IPS-18a (cell line): ENCODE measurements at regions not wholly inside any gene's neighbourhood (a gene's known extent, or its start where the extent isn't known, plus 50 kb on each side); places are given as distances from the start of the nearest gene placed in this dataset.

Experiments
- H3K27ac ChIP-seq: one replicate; pipeline ENCODE4 v1.5.1; 2013; ENCODE audit warnings: low read length
- H3K27me3 ChIP-seq: one replicate; pipeline ENCODE4 v1.6.1; 2013; ENCODE audit warnings: mild to moderate bottlenecking, low read length; ENCODE audit not compliant: control insufficient read depth, insufficient read depth
- H3K36me3 ChIP-seq: one replicate; pipeline ENCODE4 v1.6.1; 2013; ENCODE audit warnings: low read depth, low read length; ENCODE audit not compliant: control insufficient read depth
- H3K4me1 ChIP-seq: one replicate; pipeline ENCODE4 v1.6.1; 2013; ENCODE audit warnings: low read depth, low read length; ENCODE audit not compliant: control insufficient read depth
- H3K4me3 ChIP-seq: one replicate; pipeline ENCODE4 v1.5.1; 2013; ENCODE audit warnings: low read length
- H3K9ac ChIP-seq: one replicate; pipeline ENCODE4 v1.6.1; 2013; ENCODE audit warnings: mild to moderate bottlenecking, low read length, moderate library complexity
- H3K9me3 ChIP-seq: one replicate; pipeline ENCODE4 v1.6.1; 2013; ENCODE audit warnings: low read depth, low read length; ENCODE audit not compliant: control insufficient read depth

GRCh38 chr20:11845340-11845739 is 72.4 kb upstream of the BTBD3 start:
- no peak overlapping the region for H3K9ac ChIP-seq
- H3K4me3 ChIP-seq: no peak overlapping the region
- no peaks in the 10 kb centered on the region for H3K36me3 ChIP-seq
- no peaks in the 10 kb centered on the region for H3K27me3 ChIP-seq
- no peaks in the 10 kb centered on the region for H3K9me3 ChIP-seq
- H3K4me1 ChIP-seq: peaks cover 8% of the 10 kb centered on the region
- H3K27ac ChIP-seq: no peak overlapping the region

- H3K9me3 ChIP-seq: no peaks in the 10 kb centered on the region
- H3K4me3 ChIP-seq: no peak overlapping the region
- no peak overlapping the region for H3K9ac ChIP-seq
- H3K27ac ChIP-seq: no peak overlapping the region
- H3K36me3 ChIP-seq: no peaks in the 10 kb centered on the region
- peaks cover 15% of the 10 kb centered on the region for H3K4me1 ChIP-seq
- H3K27me3 ChIP-seq: no peaks in the 10 kb centered on the region
Measured at GRCh38 chr20:11846131-11846530, 71.6 kb upstream of the BTBD3 start.

GRCh38 chr20:11847827-11848226 is 69.9 kb upstream of the BTBD3 start:
- no peaks in the 10 kb centered on the region for H3K9me3 ChIP-seq
- H3K9ac ChIP-seq: no peak overlapping the region
- peaks cover 15% of the 10 kb centered on the region for H3K4me1 ChIP-seq
- no peaks in the 10 kb centered on the region for H3K27me3 ChIP-seq
- no peak overlapping the region for H3K27ac ChIP-seq
- H3K4me3 ChIP-seq: no peak overlapping the region
- no peaks in the 10 kb centered on the region for H3K36me3 ChIP-seq

GRCh38 chr20:11849270-11849915 is 68.3 kb upstream of the BTBD3 start:
- Histone ChIP-seq H3K4me1 (peaks cover 15% of the 10 kb centered on the region), H3K4me3 (no peak overlapping the region), H3K9ac (no peak overlapping the region), H3K27me3 (no peaks in the 10 kb centered on the region), H3K36me3 (no peaks in the 10 kb centered on the region), H3K9me3 (no peaks in the 10 kb centered on the region), H3K27ac (no peak overlapping the region)

GRCh38 chr20:11849976-11850670 is 67.6 kb upstream of the BTBD3 start:
- Histone ChIP-seq H3K36me3 (no peaks in the 10 kb centered on the region), H3K9ac (no peak overlapping the region), H3K27ac (no peak overlapping the region), H3K9me3 (no peaks in the 10 kb centered on the region), H3K27me3 (no peaks in the 10 kb centered on the region), H3K4me3 (no peak overlapping the region), H3K4me1 (peaks cover 15% of the 10 kb centered on the region)

- H3K27me3 ChIP-seq: no peaks in the 10 kb centered on the region
- peaks cover 15% of the 10 kb centered on the region for H3K4me1 ChIP-seq
- H3K4me3 ChIP-seq: no peak overlapping the region
- H3K9ac ChIP-seq: no peak overlapping the region
- H3K36me3 ChIP-seq: no peaks in the 10 kb centered on the region
- H3K9me3 ChIP-seq: no peaks in the 10 kb centered on the region
- no peak overlapping the region for H3K27ac ChIP-seq
Measured at GRCh38 chr20:11850901-11851300, 66.8 kb upstream of the BTBD3 start.

- no peaks in the 10 kb centered on the region for H3K27me3 ChIP-seq
- no peak overlapping the region for H3K27ac ChIP-seq
Measured at GRCh38 chr20:11851646-11852045, 66.0 kb upstream of the BTBD3 start.

GRCh38 chr20:11852189-11852588 is 65.5 kb upstream of the BTBD3 start:
- Histone ChIP-seq H3K9me3 (no peaks in the 10 kb centered on the region), H3K27ac (no peak overlapping the region)

More at GRCh38 chr20:11851646-11852045, 66.0 kb upstream of the BTBD3 start:
- no peaks in the 10 kb centered on the region for H3K9me3 ChIP-seq
- H3K4me3 ChIP-seq: no peak overlapping the region
- H3K36me3 ChIP-seq: no peaks in the 10 kb centered on the region
- H3K9ac ChIP-seq: no peak overlapping the region
- peaks cover 15% of the 10 kb centered on the region for H3K4me1 ChIP-seq

GRCh38 chr20:11852811-11853210 is 64.9 kb upstream of the BTBD3 start:
- Histone ChIP-seq H3K36me3 (no peaks in the 10 kb centered on the region), H3K4me3 (no peak overlapping the region), H3K27me3 (no peaks in the 10 kb centered on the region), H3K9ac (no peak overlapping the region), H3K4me1 (peaks cover 15% of the 10 kb centered on the region), H3K9me3 (no peaks in the 10 kb centered on the region), H3K27ac (no peak overlapping the region)

More at GRCh38 chr20:11852189-11852588, 65.5 kb upstream of the BTBD3 start:
- Histone ChIP-seq H3K36me3 (no peaks in the 10 kb centered on the region), H3K4me3 (no peak overlapping the region), H3K9ac (no peak overlapping the region), H3K4me1 (peaks cover 15% of the 10 kb centered on the region), H3K27me3 (no peaks in the 10 kb centered on the region)

- H3K27me3 ChIP-seq: no peaks in the 10 kb centered on the region
- H3K4me1 ChIP-seq: peaks cover 15% of the 10 kb centered on the region
- H3K36me3 ChIP-seq: no peaks in the 10 kb centered on the region
- no peak overlapping the region for H3K9ac ChIP-seq
- no peak overlapping the region for H3K27ac ChIP-seq
- H3K4me3 ChIP-seq: no peak overlapping the region
- H3K9me3 ChIP-seq: no peaks in the 10 kb centered on the region
Measured at GRCh38 chr20:11853359-11853758, 64.3 kb upstream of the BTBD3 start.

- H3K9me3 ChIP-seq: no peaks in the 10 kb centered on the region
- H3K27me3 ChIP-seq: no peaks in the 10 kb centered on the region
- no peak overlapping the region for H3K4me3 ChIP-seq
- no peak overlapping the region for H3K27ac ChIP-seq
- H3K4me1 ChIP-seq: no peaks in the 10 kb centered on the region
- H3K36me3 ChIP-seq: no peaks in the 10 kb centered on the region
- H3K9ac ChIP-seq: no peak overlapping the region
Measured at GRCh38 chr20:11861479-11861878, 56.2 kb upstream of the BTBD3 start.
